ENCODE measurements at regions not wholly inside any gene's neighbourhood (a gene's known extent, or its start where the extent isn't known, plus 50 kb on each side); places are given as distances from the start of the nearest gene placed in this dataset.

GRCh38 chr4:32745351-32745750 lies 2025.2 kb downstream of the PCDH7 start:
- no peaks in the 10 kb centered on the region for H3K9me3 ChIP-seq (ENCODE audit: insufficient read depth, low read depth, low read length)
- H3K4me2 ChIP-seq (ENCODE audit: low read depth, low read length, poor library complexity, severe bottlenecking): no peak overlapping the region
- no peaks in the 10 kb centered on the region for H3K9me2 ChIP-seq (replicated peaks; ENCODE audit: low read depth, low read length)
- no peaks in the 10 kb centered on the region for H3K27me3 ChIP-seq (ENCODE audit: insufficient read depth, low read length, poor library complexity, severe bottlenecking)
- no peak overlapping the region for H3K9ac ChIP-seq (ENCODE audit: low read depth, low read length, poor library complexity, severe bottlenecking)
- no peak overlapping the region for H2AFZ ChIP-seq (ENCODE audit: low read length)
- no peaks in the 10 kb centered on the region for H3K79me2 ChIP-seq (ENCODE audit: insufficient read depth, low read length)
- no peaks in the 10 kb centered on the region for H4K20me1 ChIP-seq (ENCODE audit: insufficient read depth, low read length, poor library complexity, severe bottlenecking)
- no peak for TF ChIP-seq CTCF (conservative IDR thresholded peaks at IDR 0.05; ENCODE audit: low read length)
- no peaks in the 10 kb centered on the region for H3K4me1 ChIP-seq (ENCODE audit: insufficient read depth, low read length, poor library complexity, severe bottlenecking)
- H3K4me3 ChIP-seq (ENCODE audit: low read length, poor library complexity, severe bottlenecking): no peak overlapping the region
- no peaks in the 10 kb centered on the region for H3F3A ChIP-seq (ENCODE audit: low read depth)
- H3K36me3 ChIP-seq (ENCODE audit: insufficient read depth, low read length): no peaks in the 10 kb centered on the region

GRCh38 chr4:32748061-32748460 lies 2027.9 kb downstream of the PCDH7 start:
- Histone ChIP-seq H2AFZ (ENCODE audit: low read length) (no peak overlapping the region), H3F3A (ENCODE audit: low read depth) (no peaks in the 10 kb centered on the region), H3K4me1 (ENCODE audit: insufficient read depth, low read length, poor library complexity, severe bottlenecking) (no peaks in the 10 kb centered on the region), H3K4me2 (ENCODE audit: low read depth, low read length, poor library complexity, severe bottlenecking) (no peak overlapping the region), H3K4me3 (ENCODE audit: low read length, poor library complexity, severe bottlenecking) (no peak overlapping the region), H4K20me1 (ENCODE audit: insufficient read depth, low read length, poor library complexity, severe bottlenecking) (no peaks in the 10 kb centered on the region), H3K79me2 (ENCODE audit: insufficient read depth, low read length) (no peaks in the 10 kb centered on the region), H3K9ac (ENCODE audit: low read depth, low read length, poor library complexity, severe bottlenecking) (no peak overlapping the region), H3K9me2 (replicated peaks; ENCODE audit: low read depth, low read length) (no peaks in the 10 kb centered on the region), H3K36me3 (ENCODE audit: insufficient read depth, low read length) (no peaks in the 10 kb centered on the region), H3K9me3 (ENCODE audit: insufficient read depth, low read depth, low read length) (no peaks in the 10 kb centered on the region), H3K27me3 (ENCODE audit: insufficient read depth, low read length, poor library complexity, severe bottlenecking) (no peaks in the 10 kb centered on the region)
- TF ChIP-seq CTCF (conservative IDR thresholded peaks at IDR 0.05; ENCODE audit: low read length) (no peak), EZH2phosphoT487 (IDR thresholded peaks at IDR 0.05; ENCODE audit: borderline replicate concordance) (no peak)

DNA sequence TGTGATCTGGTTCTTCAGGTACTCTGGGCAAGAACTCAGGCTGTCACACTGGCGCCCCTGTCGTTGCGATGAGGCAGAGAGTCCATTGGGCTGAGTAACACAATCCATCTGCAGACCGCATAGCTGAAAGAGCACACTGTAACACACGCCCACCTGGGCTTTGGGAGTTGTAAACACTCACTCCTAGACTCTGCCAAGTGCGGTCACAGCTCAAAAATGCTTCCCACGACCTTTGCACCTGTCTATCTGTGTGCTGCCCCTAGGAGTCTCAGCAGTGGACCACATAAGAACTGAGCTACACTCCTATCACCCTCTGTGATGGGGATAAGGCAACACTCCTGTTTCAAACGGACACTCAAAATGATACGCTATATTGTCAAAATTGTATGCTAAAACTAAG lies 2028.3 kb downstream of the PCDH7 start:
- H3K4me2 ChIP-seq (ENCODE audit: low read depth, low read length, poor library complexity, severe bottlenecking): no peak overlapping the region
- no peaks in the 10 kb centered on the region for H3K27me3 ChIP-seq (ENCODE audit: insufficient read depth, low read length, poor library complexity, severe bottlenecking)
- H3K9me2 ChIP-seq (replicated peaks; ENCODE audit: low read depth, low read length): no peaks in the 10 kb centered on the region
- no peaks in the 10 kb centered on the region for H3K79me2 ChIP-seq (ENCODE audit: insufficient read depth, low read length)
- H3K9ac ChIP-seq (ENCODE audit: low read depth, low read length, poor library complexity, severe bottlenecking): no peak overlapping the region
- H3F3A ChIP-seq (ENCODE audit: low read depth): no peaks in the 10 kb centered on the region
- H3K4me3 ChIP-seq (ENCODE audit: low read length, poor library complexity, severe bottlenecking): no peak overlapping the region
- no peaks in the 10 kb centered on the region for H3K4me1 ChIP-seq (ENCODE audit: insufficient read depth, low read length, poor library complexity, severe bottlenecking)
- TF ChIP-seq EZH2phosphoT487 (IDR thresholded peaks at IDR 0.05; ENCODE audit: borderline replicate concordance) (no peak), CTCF (conservative IDR thresholded peaks at IDR 0.05; ENCODE audit: low read length) (no peak)
- no peak overlapping the region for H2AFZ ChIP-seq (ENCODE audit: low read length)
- H3K36me3 ChIP-seq (ENCODE audit: insufficient read depth, low read length): no peaks in the 10 kb centered on the region
- H4K20me1 ChIP-seq (ENCODE audit: insufficient read depth, low read length, poor library complexity, severe bottlenecking): no peaks in the 10 kb centered on the region
- H3K9me3 ChIP-seq (ENCODE audit: insufficient read depth, low read depth, low read length): no peaks in the 10 kb centered on the region

Measured in Loucy (cell line).